Stimulated activated naive CD4-positive, alpha-beta T cell (primary cell): ENCODE measurements at regions not wholly inside any gene's neighbourhood (a gene's known extent, or its start where the extent isn't known, plus 50 kb on each side); places are given as distances from the start of the nearest gene placed in this dataset.

Experiments
- DNase-seq, 6 experiments: peaks; one replicate each; lab custom pipeline; 2025; lab: John Stamatoyannopoulos, UW

DNA sequence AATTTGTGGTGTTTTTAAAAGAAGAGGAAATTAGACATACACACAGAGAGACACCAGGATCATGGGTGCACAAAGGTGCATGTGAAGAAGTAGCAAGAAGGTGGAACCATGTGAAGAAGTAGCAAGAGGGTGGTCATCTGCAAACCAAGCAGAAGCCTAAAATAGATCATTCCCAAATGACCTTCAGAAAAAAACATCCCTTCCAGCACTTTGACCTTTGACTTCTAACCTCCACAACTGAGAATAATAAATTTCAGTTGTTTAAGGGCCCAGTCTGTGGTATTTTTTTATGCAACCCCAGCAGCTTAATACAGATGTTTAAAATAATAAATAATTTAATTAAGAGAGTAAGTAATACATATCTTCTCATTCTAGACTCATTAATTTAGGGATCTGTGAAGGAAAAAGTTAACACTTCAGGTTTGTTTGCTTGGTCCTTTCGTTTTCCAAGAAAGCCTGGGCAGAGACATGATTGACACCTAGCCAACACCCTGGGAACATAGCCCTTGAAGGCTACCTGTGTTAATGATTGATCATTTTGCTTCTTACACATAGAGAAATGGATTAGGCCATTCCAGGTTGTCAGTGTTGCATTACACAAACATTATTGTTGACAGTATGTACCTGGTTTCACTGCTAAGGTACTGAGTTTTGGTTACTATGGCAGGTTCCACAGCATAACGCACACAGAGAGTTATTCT, 1331.2 kb upstream of the GBE1 start:
- DNase-seq, result no peak

DNA sequence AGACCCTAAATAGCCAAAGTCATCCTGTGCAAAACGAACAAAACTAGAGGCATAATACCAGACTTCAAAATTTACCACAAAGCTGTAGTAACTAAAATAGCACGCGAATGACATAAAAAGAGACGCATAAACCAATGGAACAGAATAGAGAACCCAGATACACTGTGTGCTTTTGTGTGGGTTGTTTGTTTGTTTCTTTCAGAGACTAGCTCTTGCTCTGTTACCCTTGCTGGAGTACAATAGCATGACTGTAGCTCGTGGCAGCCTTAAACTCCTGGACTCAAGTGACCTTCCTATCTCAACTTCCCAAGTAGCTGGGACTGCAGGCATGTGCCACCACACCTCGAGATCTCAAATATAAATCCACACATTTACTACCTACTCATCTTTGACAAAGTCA, 1314.6 kb upstream of the GBE1 start:
- no peak for DNase-seq

DNA sequence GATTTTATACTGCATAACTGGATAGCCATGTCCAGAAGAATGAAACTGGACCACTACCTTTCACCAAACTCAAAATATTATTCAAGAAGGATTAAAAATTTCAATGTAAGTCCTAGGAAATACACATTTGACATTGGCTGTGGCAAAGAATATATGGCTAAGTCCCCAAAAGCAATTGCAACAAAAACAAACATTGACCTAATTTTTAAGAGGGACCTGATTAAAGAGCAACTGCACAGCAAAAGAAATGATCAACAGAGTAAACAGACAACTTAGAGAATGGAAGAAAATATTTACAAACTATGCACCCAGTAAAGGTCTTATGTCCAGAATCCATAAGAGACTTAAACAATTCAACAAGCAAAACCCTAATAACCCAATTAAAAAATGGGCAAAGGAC, 1313.0 kb upstream of the GBE1 start:
- DNase-seq, result no peak

DNA sequence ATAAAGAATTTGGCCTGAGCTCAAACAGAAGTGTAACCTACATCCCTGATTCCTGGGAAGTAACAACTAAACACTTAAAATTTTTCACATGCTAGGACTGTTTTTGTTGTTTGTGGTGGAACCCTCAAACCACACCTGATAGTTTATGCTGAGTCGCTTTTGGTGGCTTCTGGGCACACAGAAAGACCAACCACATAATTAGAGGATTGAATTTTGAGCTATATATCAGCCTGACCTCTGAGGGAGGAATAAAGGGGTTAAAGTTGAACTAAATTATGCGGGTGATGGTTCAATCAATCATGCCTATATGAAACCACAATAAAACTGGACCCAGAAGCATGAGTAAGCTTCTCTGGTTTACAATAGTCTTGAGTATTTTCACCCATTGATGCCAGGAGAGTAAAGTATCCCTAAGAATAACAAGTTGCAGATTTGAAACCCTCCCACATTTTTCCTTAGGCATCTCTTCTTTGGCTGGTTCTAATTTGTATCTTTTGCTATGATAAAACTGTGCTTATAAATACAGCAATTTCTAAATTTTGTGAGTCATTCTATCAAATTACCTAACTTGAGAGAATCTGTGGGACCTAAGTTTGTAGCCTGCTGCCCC, 1304.5 kb upstream of the GBE1 start:
- DNase-seq, result no peak

DNA sequence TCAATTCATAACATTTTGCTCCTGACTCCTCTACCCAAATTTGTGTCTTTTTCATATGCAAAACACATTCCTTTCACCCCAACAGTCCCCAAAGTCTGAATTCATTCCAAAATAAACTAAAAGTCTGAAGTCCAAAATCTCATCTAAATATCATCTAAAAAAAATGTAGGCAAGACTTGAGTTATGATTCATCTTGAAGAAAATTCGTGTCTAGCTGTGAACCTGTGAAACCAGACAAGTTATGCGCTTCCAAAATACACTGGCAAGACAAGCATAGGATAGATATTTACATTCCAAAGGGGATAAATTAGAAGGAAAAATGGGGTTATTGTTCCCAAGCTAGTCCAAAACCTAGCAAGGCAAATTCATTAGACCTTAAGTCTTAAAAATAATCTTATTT, 1302.0 kb upstream of the GBE1 start:
- DNase-seq, result no peak

DNA sequence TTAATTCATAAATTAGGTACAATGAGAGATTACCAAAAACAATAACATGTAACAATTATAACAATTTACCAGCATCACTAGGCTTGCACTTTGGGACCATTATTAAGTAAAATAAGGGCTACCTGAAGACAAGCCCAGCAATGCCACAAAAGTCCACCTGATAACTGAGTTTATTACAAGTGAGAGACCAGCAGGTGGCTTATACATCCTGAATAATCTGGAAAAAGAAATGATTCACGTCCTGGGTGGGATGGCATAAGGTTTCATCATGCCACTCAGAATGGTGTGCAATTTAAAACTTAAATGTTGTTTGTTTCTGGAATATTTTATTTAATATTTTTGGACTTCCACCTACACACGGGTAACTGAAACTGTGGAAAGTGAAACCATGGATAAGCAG, 1287.1 kb upstream of the GBE1 start:
- DNase-seq, result no peak

DNA sequence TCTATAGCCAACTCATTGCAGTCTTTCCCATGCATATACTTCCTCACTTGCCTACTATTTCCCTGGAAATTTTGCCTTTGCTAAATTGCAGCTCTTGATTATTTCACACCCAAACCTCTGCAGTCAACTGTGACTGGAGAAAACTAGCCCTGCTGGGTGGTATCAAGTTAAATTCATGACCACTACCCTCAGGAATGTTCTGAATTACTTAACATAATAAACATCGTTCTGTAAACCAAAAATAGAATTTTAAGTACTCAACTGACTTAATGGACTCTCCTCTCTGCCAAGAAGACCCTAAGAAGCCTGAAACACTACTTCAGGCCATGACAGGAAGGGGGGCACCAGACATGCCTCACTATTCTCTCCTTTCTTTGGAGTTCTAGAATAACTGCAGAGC, 1278.0 kb upstream of the GBE1 start:
- no peak for DNase-seq

DNA sequence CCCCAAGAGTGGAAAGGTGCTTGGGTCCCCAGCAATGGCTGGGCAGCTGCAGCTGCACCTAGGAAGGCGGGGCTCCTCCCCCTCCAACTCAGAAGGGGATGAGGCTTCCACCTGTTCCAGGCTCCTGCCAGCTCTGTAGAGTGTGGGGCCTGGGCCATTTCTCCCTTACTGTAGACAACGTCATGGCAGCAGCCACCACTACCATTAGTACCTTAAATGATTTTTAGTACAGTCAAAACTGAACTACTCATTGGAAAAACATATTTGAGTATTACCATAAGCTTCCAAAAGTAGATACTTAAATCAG, 1274.2 kb upstream of the GBE1 start:
- no peak for DNase-seq

DNA sequence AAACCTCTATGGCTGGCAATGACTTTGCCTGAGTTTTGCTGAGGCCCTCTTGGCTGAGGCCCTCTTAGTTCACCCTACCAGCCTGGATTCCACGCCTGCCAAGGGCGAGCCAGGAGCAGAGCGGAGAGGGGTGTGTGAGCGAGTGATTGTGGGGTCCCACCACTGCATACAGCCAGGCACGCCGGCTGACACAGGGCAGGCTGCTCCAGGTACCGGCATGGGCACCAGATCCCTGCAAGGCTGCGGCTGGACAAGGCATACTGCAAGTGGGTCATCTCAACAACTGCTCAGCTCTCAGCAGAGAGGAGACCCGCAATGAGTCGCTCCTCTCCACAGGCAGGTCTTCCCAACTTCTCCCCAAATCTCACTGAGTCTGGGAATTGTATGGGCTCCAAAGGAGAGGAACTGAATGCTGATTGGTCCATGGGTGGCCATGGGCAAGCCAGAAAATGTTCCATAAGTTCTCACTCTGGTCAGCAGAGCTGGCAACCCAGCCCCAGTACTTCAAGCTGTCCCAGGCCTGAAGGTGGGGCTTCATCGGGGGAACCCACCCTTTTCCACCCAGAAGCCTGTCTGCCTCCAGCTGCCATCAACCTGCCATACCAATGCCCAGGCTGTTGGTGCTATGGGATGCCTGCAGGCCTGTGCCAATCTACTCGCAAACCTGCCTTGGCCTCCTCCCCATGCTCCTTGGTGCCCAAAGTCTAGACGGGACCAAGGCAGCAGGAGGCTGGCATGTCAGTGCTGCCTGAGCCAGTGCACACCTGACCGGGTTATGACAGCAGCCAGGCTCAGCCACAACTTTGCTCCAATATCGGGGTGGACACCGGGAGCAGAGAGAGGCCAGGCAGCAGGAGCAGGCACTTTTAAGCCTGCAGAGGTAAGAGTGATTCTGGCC, 1273.6 kb upstream of the GBE1 start:
- DNase-seq, result no peak

DNA sequence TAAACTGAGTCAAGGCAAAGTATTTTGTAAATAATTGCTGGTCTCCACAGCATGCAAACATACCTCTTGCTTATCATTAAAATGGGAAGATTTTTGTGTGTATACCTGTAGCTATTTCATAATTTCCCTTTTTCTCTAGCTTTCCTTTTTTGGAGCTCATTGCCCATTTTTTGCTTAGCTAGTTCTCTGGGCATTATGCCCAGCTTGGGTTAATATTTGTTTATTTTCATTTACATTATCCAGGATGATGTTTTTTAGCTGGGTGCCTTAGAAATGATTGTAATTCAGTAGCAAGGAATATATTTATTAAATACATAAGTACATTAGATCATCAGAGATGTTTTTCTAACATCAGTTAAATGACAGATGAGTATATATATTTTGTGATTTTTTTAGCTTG, 1271.7 kb upstream of the GBE1 start:
- no peak for DNase-seq

DNA sequence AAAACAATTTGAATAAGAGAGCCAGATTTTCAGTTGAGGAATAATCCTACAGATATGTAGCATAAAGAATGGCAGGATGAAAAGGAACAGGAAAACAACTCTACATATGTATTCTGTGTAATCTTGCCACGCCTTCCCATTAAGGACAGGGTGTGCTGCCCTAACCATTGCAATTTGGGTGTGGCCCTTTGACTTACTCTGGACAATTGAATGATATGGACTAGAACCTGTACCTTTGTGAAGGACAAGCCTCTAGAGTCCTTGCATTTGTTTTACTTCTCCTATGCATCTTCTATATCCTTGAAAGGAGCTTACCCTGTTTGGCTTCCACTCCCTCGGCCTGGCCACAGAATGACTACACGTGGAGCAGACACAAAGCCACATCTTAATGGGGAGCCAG, 1261.6 kb upstream of the GBE1 start:
- no peak for DNase-seq

DNA sequence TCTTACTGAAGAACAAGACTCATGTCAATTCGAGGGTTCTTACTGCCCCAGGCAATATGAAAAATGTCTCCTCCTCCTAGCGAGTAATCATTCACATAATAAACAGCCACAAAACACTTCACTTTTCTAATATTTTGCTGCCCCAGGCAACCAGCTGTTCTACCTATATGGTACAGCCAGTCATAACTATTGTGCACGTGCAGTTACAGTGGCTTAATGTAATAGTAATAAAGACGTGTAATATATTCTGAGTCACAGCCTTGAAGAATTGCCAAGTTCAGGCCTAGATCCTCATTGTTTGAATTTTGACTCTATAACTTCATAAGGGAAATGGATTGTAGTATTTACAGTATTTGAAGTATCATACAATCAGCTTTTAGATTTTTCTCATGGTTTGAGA, 1250.0 kb upstream of the GBE1 start:
- DNase-seq, result no peak

DNA sequence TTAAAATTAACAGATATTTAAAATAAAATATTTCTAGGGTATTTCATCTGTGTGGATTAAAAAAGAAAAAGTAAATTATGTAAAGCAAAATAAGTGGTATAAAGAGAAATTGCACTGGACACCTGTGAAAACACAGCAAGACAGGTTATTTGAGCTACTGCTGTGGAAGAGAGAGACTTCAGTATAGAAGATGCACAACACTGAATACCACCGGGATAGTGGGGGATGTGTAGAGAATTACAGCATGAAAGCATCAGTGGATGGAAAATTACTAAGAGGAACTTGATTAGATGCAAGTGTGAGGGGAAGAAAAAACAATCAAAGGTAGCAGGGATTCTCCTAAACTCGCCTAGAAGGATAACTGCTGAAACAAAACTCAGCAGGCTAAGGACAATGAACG, 1242.5 kb upstream of the GBE1 start:
- no peak for DNase-seq

DNA sequence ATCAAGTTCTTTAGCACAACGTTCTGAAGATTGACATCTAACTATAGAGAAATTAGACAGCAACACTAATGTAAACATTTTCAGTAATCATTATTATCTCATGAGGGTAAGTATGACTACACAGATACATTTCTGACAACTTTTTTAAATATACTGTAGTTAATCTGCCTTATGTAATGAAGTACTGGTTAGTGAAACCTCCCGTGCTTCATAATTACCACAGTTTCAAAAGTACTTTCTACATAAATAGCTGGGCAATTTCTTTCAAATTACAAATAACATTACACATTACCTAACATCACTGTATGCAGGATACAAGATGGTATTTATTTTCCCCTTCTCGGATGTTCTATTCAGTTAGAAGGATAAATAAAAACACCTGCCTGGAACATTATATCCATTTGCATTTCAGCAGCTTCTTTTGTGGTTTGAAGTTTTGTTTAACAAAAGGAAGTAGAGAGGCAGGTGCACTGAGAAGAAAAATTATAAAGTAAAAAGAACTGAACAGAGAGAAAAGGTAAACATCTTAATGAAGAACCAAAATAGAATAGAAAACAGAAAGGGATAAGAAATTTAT, 1241.5 kb upstream of the GBE1 start:
- DNase-seq, result no peak

DNA sequence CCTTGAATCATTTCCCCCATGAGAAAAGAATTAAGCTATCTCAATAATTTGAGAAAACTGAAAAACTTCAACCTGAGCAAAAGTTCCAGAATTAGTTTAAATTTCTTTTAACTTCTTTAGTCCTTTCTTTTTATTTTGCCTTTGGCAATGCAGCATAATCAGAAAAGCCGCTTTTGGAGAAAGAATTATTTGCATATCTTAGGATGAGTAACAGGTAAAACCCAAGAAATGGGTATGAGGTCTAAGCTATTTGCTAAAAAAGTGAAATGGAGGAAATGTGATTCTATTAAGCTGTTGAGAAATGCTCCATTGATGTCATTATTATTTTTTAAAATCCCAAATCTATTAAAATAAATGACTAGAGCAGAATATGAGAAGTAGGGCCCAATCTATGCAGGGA, 1238.3 kb upstream of the GBE1 start:
- DNase-seq, result no peak

DNA sequence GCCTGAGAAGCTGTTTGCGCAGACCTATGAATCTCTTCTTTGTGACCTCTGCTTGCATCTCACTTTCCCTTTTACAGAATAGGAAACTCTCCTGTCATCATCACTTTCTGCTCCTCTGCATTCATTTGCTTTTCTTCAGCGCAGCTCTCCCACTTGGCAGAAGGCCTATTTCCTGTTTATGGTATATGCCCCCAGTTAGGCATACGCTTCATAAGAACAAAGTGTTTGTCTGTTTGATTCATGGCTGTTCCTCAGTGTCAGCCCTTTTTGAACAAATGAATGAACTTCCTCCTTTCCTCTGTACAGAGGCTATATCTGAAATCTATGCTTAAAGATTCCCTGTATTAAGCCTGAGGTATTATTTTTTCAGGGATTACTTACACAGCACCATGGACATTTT, 1216.9 kb upstream of the GBE1 start:
- DNase-seq, result no peak

DNA sequence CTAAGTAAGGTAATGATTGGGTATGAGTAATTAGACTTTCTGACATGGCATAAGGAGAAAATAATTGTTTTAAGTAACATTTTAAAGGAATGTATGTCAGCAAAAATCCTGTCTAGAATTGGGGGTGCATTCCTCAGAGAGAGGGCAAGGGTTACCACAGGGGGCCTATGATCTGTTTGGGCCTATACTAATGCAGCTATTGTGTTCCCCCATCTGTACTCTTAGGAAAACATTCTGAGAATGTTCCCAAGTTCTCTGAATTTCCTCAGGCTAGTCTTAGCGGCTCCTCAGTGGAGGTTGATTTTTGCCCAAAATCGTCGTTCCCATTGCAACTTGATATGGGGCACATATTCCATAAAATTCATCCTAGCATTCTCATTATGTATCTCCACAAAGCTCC, 1216.4 kb upstream of the GBE1 start:
- no peak for DNase-seq

DNA sequence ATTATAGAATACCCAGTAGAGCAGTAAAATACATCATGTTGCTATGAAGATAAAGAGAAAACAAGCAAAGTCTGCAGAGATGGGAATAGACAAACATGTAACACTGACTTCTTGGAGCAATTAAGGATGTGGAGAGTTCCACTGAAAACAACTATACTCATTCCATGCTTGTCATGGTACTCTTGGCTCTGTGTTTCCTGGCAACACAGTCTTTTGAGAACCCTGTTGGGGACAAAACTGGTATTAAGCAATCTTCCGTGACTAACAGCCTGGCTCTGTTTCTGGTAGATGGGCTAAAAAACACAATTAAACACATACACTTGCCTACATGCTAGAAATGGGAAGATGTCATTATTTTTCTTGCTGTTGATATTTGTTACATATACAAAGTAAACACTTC, 1212.3 kb upstream of the GBE1 start:
- DNase-seq, result no peak

DNA sequence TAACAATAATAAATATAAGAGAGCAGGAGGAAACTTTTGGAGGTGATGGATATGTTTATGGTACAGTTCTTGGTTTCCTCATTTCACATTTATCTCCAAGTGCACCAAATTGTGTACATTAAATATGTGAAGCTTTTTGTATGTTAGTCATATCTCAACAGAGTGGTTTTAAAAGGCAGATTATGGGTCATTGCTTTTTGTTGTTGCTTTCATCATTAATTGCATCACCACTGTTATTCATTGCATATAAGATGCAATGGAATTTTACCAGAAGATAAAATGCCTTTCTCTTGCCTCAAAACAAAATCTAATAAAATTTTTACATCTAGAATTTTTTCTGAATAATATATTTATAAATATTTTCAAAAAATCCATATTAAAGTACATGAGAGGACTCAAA, 1198.9 kb upstream of the GBE1 start:
- DNase-seq, result no peak

DNA sequence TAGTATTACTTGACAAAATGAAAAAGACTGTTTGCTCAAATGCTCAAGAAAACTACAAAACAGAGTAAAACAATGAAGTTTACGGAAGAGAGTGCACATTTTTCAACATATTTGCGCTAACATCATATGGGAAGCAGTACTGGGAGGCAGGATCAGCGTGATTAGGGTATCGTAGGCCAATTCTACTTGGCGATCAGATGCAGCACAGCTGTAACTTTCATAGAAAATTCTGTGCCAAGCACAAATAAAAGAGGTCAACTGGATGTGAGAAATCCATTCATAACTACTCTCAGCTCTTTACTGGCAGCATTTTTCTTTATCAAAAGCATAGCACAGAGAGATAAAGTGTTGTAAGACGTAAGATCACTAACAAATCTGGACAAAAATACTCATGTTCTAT, 1196.3 kb upstream of the GBE1 start:
- no peak for DNase-seq

DNA sequence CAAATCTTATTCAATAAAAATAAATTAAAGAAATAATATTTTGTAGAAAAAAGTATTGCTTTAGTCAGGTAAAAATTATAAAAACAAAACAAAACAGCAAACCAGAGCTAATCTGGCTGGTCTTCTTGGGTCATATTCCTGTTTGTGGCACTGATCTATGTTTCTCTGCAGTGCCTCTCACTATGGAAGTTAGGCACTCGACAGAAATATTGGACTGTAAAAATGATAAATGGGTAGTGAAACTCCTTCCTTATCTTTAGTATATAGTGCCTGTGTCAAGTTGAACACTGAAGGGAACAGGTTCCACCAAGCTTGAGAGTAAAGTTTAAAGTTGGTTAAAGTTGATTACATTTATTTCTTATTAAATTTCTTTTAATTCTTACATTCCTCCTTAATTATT, 1195.6 kb upstream of the GBE1 start:
- DNase-seq, result no peak

DNA sequence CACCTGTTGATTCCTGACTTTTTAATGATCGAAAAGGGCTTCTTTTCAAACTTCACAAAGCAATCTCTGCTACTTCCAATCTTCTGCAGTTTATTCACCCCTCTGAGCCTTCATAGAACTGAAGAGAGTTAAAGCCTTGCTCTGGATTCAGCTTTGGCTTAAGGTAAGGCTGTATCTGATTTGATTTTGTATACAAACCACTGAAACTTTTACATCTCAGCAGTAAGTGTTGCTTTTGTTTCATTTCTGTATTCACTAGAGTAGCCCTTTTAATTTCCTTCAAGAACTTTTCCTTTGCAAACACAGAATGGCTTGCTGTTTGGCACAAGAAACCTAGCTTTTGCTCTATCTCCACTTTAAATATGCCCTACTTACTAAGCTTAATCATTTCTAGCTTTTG, 1193.0 kb upstream of the GBE1 start:
- no peak for DNase-seq

DNA sequence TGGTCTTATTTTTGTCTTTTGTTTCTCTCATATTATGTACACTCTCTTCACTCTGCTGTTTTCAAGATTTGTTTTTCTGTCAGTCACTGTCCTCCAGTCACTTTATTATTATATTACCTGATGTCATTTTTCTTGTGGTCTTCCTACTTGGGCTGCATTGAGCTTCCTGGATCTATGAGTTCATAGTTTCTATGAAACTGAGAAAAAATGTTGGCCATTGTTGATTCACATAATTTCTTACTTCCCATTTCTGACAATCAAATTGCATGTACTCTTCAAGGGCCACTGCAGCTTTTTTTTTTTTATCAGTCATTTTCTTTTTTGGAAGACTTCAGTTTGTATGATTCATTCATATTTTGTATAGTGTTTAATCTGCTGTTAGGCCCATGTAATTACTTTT, 1180.6 kb upstream of the GBE1 start:
- DNase-seq, result no peak
